ENCODE measurements at regions not wholly inside any gene's neighbourhood (a gene's known extent, or its start where the extent isn't known, plus 50 kb on each side); places are given as distances from the start of the nearest gene placed in this dataset.

- no peak for TF ChIP-seq SMC3 (conservative IDR thresholded peaks at IDR 0.05; ENCODE audit: poor library complexity)
- peak; percentile 55 for TF ChIP-seq EP300 (conservative IDR thresholded peaks at IDR 0.05; ENCODE audit: poor library complexity, severe bottlenecking)
- peak; percentile 51 for TF ChIP-seq REST (IDR thresholded peaks at IDR 0.05; ENCODE audit: borderline replicate concordance)
- H4K20me1 ChIP-seq (ENCODE audit: insufficient read depth) = no peaks in the 10 kb centered on the region
- no peak overlapping the region for H2AFZ ChIP-seq (ENCODE audit: low read depth, low read length)
- no peaks in the 10 kb centered on the region for H3K27me3 ChIP-seq (ENCODE audit: insufficient read depth, low read depth, low read length)
- no peak overlapping the region for H3K9ac ChIP-seq (ENCODE audit: low read length)
- no peaks in the 10 kb centered on the region for H3K36me3 ChIP-seq (ENCODE audit: insufficient read depth, low read length)
- no peak overlapping the region for H3K4me2 ChIP-seq (ENCODE audit: low read length)
- H3K9me2 ChIP-seq (ENCODE audit: insufficient read depth, low read length) = no peaks in the 10 kb centered on the region
- no peaks in the 10 kb centered on the region for H3K9me3 ChIP-seq (ENCODE audit: low read length)
- peak overlapping the region; percentile 66 for H3K27ac ChIP-seq (ENCODE audit: low read length)
- no peaks in the 10 kb centered on the region for H3K79me2 ChIP-seq (replicated peaks; ENCODE audit: insufficient read depth, low read length)
- H3F3A ChIP-seq (ENCODE audit: insufficient read depth, low read length, poor library complexity, severe bottlenecking) = no peaks in the 10 kb centered on the region
- H3K4me3 ChIP-seq (ENCODE audit: low read length) = no peak overlapping the region
Observed at GRCh38 chr6:91572878-91573277, 986.0 kb upstream of the MAP3K7 start.

GRCh38 chr6:91569071-91569470 is 982.2 kb upstream of the MAP3K7 start:
- Histone ChIP-seq H3K79me2 (replicated peaks; ENCODE audit: insufficient read depth, low read length) (no peaks in the 10 kb centered on the region), H4K20me1 (ENCODE audit: insufficient read depth) (no peaks in the 10 kb centered on the region), H3K27ac (ENCODE audit: low read length) (no peak overlapping the region), H3F3A (ENCODE audit: insufficient read depth, low read length, poor library complexity, severe bottlenecking) (no peaks in the 10 kb centered on the region), H3K4me3 (ENCODE audit: low read length) (no peak overlapping the region), H2AFZ (ENCODE audit: low read depth, low read length) (no peak overlapping the region), H3K9me2 (ENCODE audit: insufficient read depth, low read length) (no peaks in the 10 kb centered on the region), H3K9ac (ENCODE audit: low read length) (no peak overlapping the region), H3K36me3 (ENCODE audit: insufficient read depth, low read length) (no peaks in the 10 kb centered on the region), H3K4me2 (ENCODE audit: low read length) (no peak overlapping the region), H3K9me3 (ENCODE audit: low read length) (no peaks in the 10 kb centered on the region), H3K27me3 (ENCODE audit: insufficient read depth, low read depth, low read length) (no peaks in the 10 kb centered on the region)
- no peak for TF ChIP-seq TAF1 (IDR thresholded peaks at IDR 0.05; ENCODE audit: low read depth)
- no peak for TF ChIP-seq CTCF (IDR thresholded peaks at IDR 0.05; ENCODE audit: poor library complexity, severe bottlenecking)
- TF ChIP-seq REST (IDR thresholded peaks at IDR 0.05; ENCODE audit: borderline replicate concordance) = no peak
- no peak for TF ChIP-seq EZH2 (IDR thresholded peaks at IDR 0.05; ENCODE audit: borderline replicate concordance, insufficient read depth, low read length, poor library complexity, severe bottlenecking)
- TF ChIP-seq RAD21 (conservative IDR thresholded peaks at IDR 0.05) = no peak
- no peak for TF ChIP-seq POLR2AphosphoS5 (IDR thresholded peaks at IDR 0.05)
- TF ChIP-seq SMC3 (conservative IDR thresholded peaks at IDR 0.05; ENCODE audit: poor library complexity) = no peak
